ENCODE measurements at regions not wholly inside any gene's neighbourhood (a gene's known extent, or its start where the extent isn't known, plus 50 kb on each side); places are given as distances from the start of the nearest gene placed in this dataset.

GRCh38 chr7:145584401-145584800 lies 532.2 kb upstream of the CNTNAP2 start:
- Histone ChIP-seq H3K18ac (ENCODE audit: low read depth, low read length) (no peak overlapping the region), H4K8ac (ENCODE audit: low read depth in 2 of 2, low read length in 2 of 2) (no peak overlapping the region), H3K79me1 (ENCODE audit: low read depth in 1 of 2, low read length in 2 of 2) (no peaks in the 10 kb centered on the region), H2AK5ac (ENCODE audit: low read depth, low read length) (no peak overlapping the region), H3K56ac (ENCODE audit: extremely low read depth, insufficient read depth, low read length) (no peak overlapping the region), H2BK20ac (ENCODE audit: low read depth, low read length) (no peak overlapping the region), H4K20me1 (ENCODE audit: insufficient read depth, low read length) (no peaks in the 10 kb centered on the region), H3K9ac (ENCODE audit: low read depth, low read length) (no peak overlapping the region), H3K36me3 (ENCODE audit: control insufficient read depth, insufficient read depth, low read length) (no peaks in the 10 kb centered on the region), H3K4ac (ENCODE audit: low read depth, low read length) (no peak overlapping the region), H3K4me3 (ENCODE audit: insufficient read depth, low read depth, low read length) (no peak overlapping the region), H3K27me3 (ENCODE audit: control insufficient read depth, insufficient read depth, low read length) (no peaks in the 10 kb centered on the region), H3K14ac (replicated peaks; ENCODE audit: low read depth, low read length) (no peak overlapping the region), H2AFZ (replicated peaks; ENCODE audit: low read length, poor library complexity) (no peak overlapping the region), H3K4me1 (ENCODE audit: control insufficient read depth, insufficient read depth, low read length) (no peaks in the 10 kb centered on the region), H2BK15ac (ENCODE audit: low read depth, low read length) (no peak overlapping the region), H2BK5ac (ENCODE audit: low read depth, low read length, poor library complexity, severe bottlenecking) (no peak overlapping the region), H3K9me3 (ENCODE audit: control insufficient read depth, insufficient read depth, low read length) (peaks cover 6% of the 10 kb centered on the region), H3K4me2 (ENCODE audit: low read depth, low read length) (no peak overlapping the region), H2AK9ac (replicated peaks; ENCODE audit: low read depth, low read length, poor library complexity) (no peak overlapping the region), H4K5ac (ENCODE audit: low read depth, low read length) (no peak overlapping the region), H2BK120ac (ENCODE audit: low read depth, low read length) (no peak overlapping the region), H3K23ac (ENCODE audit: low read depth, low read length) (no peak overlapping the region), H3K9me1 (ENCODE audit: insufficient read depth, low read length) (no peaks in the 10 kb centered on the region), H4K91ac (ENCODE audit: insufficient read depth, low read depth, low read length) (no peak overlapping the region), H3K27ac (ENCODE audit: insufficient read depth, low read length) (no peak overlapping the region)
- no peak for TF ChIP-seq NFE2L2 (IDR thresholded peaks at IDR 0.05; ENCODE audit: low read depth, low read length)
- no peak for TF ChIP-seq CHD1 (IDR thresholded peaks at IDR 0.05; ENCODE audit: low read depth, low read length)
- no peak for TF ChIP-seq MXI1 (IDR thresholded peaks at IDR 0.05; ENCODE audit: borderline replicate concordance, low read depth, low read length)
- no peak for TF ChIP-seq MAZ (IDR thresholded peaks at IDR 0.05; ENCODE audit: borderline replicate concordance, low read depth, low read length)
- no peak for TF ChIP-seq RFX5 (IDR thresholded peaks at IDR 0.05; ENCODE audit: low read depth, low read length)
- no peak for TF ChIP-seq USF2 (IDR thresholded peaks at IDR 0.05; ENCODE audit: low read depth, low read length)
- TF ChIP-seq POLR2A (IDR thresholded peaks at IDR 0.05; ENCODE audit: low read depth, low read length), result no peak
- TF ChIP-seq RAD21 (IDR thresholded peaks at IDR 0.05; ENCODE audit: low read length), result no peak
- no peak for TF ChIP-seq ELK1 (IDR thresholded peaks at IDR 0.05; ENCODE audit: borderline replicate concordance, low read depth, low read length)
- TF ChIP-seq CEBPB (IDR thresholded peaks at IDR 0.05; ENCODE audit: low read depth, low read length), result no peak
- no peak for TF ChIP-seq CTCF (conservative IDR thresholded peaks at IDR 0.05; ENCODE audit: low read depth, low read length)
- no peak for TF ChIP-seq SMC3 (IDR thresholded peaks at IDR 0.05; ENCODE audit: low read depth, low read length)
- no peak for TF ChIP-seq RCOR1 (IDR thresholded peaks at IDR 0.05; ENCODE audit: insufficient replicate concordance, low read length)
- TF ChIP-seq BHLHE40 (IDR thresholded peaks at IDR 0.05; ENCODE audit: low read depth, low read length), result no peak
- ChIA-PET POLR2A (ENCODE audit: unreplicated experiment) (no interaction called here), CTCF (no interaction called here)
- no CpG with 5 or more reads among the region's 1 CpG for WGBS, 2 experiments (ENCODE audit: extremely low coverage in 2 of 2, insufficient read length in 1 of 2)
- BruUV-seq (replicated peaks), result no TSS peak
- ATAC-seq (ENCODE audit: low read depth) (no peak), DNase-seq (no peak)
- in situ Hi-C loops (cut with MboI; ENCODE audit: low sequenced_read_pairs), result no loop called here
- intact Hi-C loops (cut with micrococcal nuclease), result no loop called here
- dilution Hi-C loops (cut with HindIII; ENCODE audit: low sequenced_read_pairs, unreplicated experiment), result no loop called here

Data from IMR-90 (cell line).